HG03457 (cell line): ENCODE measurements at regions not wholly inside any gene's neighbourhood (a gene's known extent, or its start where the extent isn't known, plus 50 kb on each side); places are given as distances from the start of the nearest gene placed in this dataset.

Experiments
- ATAC-seq: cut with Tn5 transposase; IDR thresholded peaks from one replicate; pipeline ENCODE4 v1.9.1; 2021; ENCODE audit warnings: moderate number of reproducible peaks; ENCODE audit not compliant: unreplicated experiment

- ATAC-seq = no peak
These were observed 1181.3 kb downstream of the BRD1 start for GRCh38 chr22:48646216-48646925.

- no peak for ATAC-seq
These were observed 1181.9 kb downstream of the BRD1 start for GRCh38 chr22:48645766-48646165.

GRCh38 chr22:48644997-48645396 lies 1182.7 kb downstream of the BRD1 start:
- no peak for ATAC-seq

- no peak for ATAC-seq
These were observed 1183.6 kb downstream of the BRD1 start for GRCh38 chr22:48644108-48644507.

GRCh38 chr22:48643066-48643731 lies 1184.5 kb downstream of the BRD1 start:
- ATAC-seq = no peak

- ATAC-seq = no peak
These were observed 1185.1 kb downstream of the BRD1 start for GRCh38 chr22:48642550-48642949.

- ATAC-seq = no peak
These were observed 1185.7 kb downstream of the BRD1 start for GRCh38 chr22:48641906-48642475.

GRCh38 chr22:48640890-48641841 lies 1186.5 kb downstream of the BRD1 start:
- ATAC-seq = no peak

GRCh38 chr22:48639896-48640748 lies 1187.6 kb downstream of the BRD1 start:
- no peak for ATAC-seq

GRCh38 chr22:48639021-48639795 lies 1188.5 kb downstream of the BRD1 start:
- ATAC-seq = no peak

- ATAC-seq = no peak
These were observed 1190.4 kb downstream of the BRD1 start for GRCh38 chr22:48637231-48637630.

GRCh38 chr22:48636746-48637145 lies 1190.9 kb downstream of the BRD1 start:
- ATAC-seq = no peak

- ATAC-seq = no peak
These were observed 1191.9 kb downstream of the BRD1 start for GRCh38 chr22:48635816-48636215.

GRCh38 chr22:48635031-48635430 lies 1192.6 kb downstream of the BRD1 start:
- ATAC-seq = no peak

GRCh38 chr22:48633996-48634836 lies 1193.5 kb downstream of the BRD1 start:
- ATAC-seq = no peak

- ATAC-seq = no peak
These were observed 1194.9 kb downstream of the BRD1 start for GRCh38 chr22:48632646-48633246.

GRCh38 chr22:48631288-48631863 lies 1196.3 kb downstream of the BRD1 start:
- no peak for ATAC-seq

GRCh38 chr22:48630848-48631247 lies 1196.8 kb downstream of the BRD1 start:
- no peak for ATAC-seq
